ENCODE measurements at regions not wholly inside any gene's neighbourhood (a gene's known extent, or its start where the extent isn't known, plus 50 kb on each side); places are given as distances from the start of the nearest gene placed in this dataset.

- in situ Hi-C loops (cut with MboI) (no loop called here), intact Hi-C loops (cut with micrococcal nuclease) (no loop called here)
- no peaks in the 10 kb centered on the region for H3K9me1 ChIP-seq (ENCODE audit: control insufficient read depth, insufficient read depth, low read length)
- H3K9ac ChIP-seq (ENCODE audit: insufficient read depth in 1 of 2, low read depth in 2 of 2, low read length in 2 of 2), result no peak overlapping the region
- no peak overlapping the region for H3K4me3 ChIP-seq
- 50% methylated on average over 1 of the region's 1 CpG for WGBS (ENCODE audit: insufficient coverage, low coverage, missing lambda C conversion rate)
- no TSS peak for BruUV-seq (replicated peaks)
- ChIA-PET POLR2A (no interaction called here), CTCF (ENCODE audit: low intra/inter-chr PET ratio) (no interaction called here)
- no peak overlapping the region for H2AFZ ChIP-seq (ENCODE audit: low read depth, low read length)
- no peaks in the 10 kb centered on the region for H3K36me3 ChIP-seq (ENCODE audit: control insufficient read depth, insufficient read depth, low read length)
- TF ChIP-seq GTF2E2 (tag; IDR thresholded peaks at IDR 0.05) (no peak), CTBP1 (IDR thresholded peaks at IDR 0.05; ENCODE audit: borderline replicate concordance) (no peak), RBM25 (IDR thresholded peaks at IDR 0.05; ENCODE audit: low read depth, low read length, severe bottlenecking) (no peak)
- H3K27me3 ChIP-seq (ENCODE audit: control insufficient read depth in 2 of 2, insufficient read depth in 2 of 2, low read length in 2 of 2), result no peaks in the 10 kb centered on the region
- no peak overlapping the region for H3K4me2 ChIP-seq (ENCODE audit: insufficient read depth, low read length)
- FAIRE-seq (no peak), ATAC-seq (no peak), DNase-seq (ENCODE audit: extremely low read depth in 1 of 4, low spot score in 3 of 4) (no peak)
- no peaks in the 10 kb centered on the region for H3K4me1 ChIP-seq (replicated peaks in 1 of 2; ENCODE audit: control insufficient read depth in 2 of 2, insufficient read depth in 2 of 2, low read length in 2 of 2)
- no peaks in the 10 kb centered on the region for H4K20me1 ChIP-seq (replicated peaks; ENCODE audit: control insufficient read depth, insufficient read depth, low read length)
- H3K79me2 ChIP-seq (ENCODE audit: control insufficient read depth, insufficient read depth, low read length), result no peaks in the 10 kb centered on the region
- no peaks in the 10 kb centered on the region for H3K9me3 ChIP-seq (replicated peaks; ENCODE audit: control insufficient read depth, insufficient read depth, low read depth, low read length)
- no peak overlapping the region for H3K27ac ChIP-seq (ENCODE audit: extremely low read depth, low read depth, low read length)
Measured at GRCh38 chrX:139049465-139049864, 337.9 kb upstream of the FGF13 start.

- DNase-seq (ENCODE audit: extremely low read depth in 1 of 4, low spot score in 3 of 4), result no peak
- H3K4me3 ChIP-seq, result no peak overlapping the region
- H3K4me1 ChIP-seq (replicated peaks in 1 of 2; ENCODE audit: control insufficient read depth in 2 of 2, insufficient read depth in 2 of 2, low read length in 2 of 2), result no peaks in the 10 kb centered on the region
- H4K20me1 ChIP-seq (replicated peaks; ENCODE audit: control insufficient read depth, insufficient read depth, low read length), result no peaks in the 10 kb centered on the region
- no peaks in the 10 kb centered on the region for H3K9me3 ChIP-seq (replicated peaks; ENCODE audit: control insufficient read depth, insufficient read depth, low read depth, low read length)
- H3K4me2 ChIP-seq (ENCODE audit: insufficient read depth, low read length), result no peak overlapping the region
- H3K79me2 ChIP-seq (ENCODE audit: control insufficient read depth, insufficient read depth, low read length), result no peaks in the 10 kb centered on the region
- no peak overlapping the region for H3K9ac ChIP-seq (ENCODE audit: insufficient read depth in 1 of 2, low read depth in 2 of 2, low read length in 2 of 2)
- H3K27ac ChIP-seq (ENCODE audit: extremely low read depth, low read depth, low read length), result no peak overlapping the region
- FAIRE-seq, result no peak
- ChIA-PET CTCF (ENCODE audit: low intra/inter-chr PET ratio) (no interaction called here), POLR2A (no interaction called here)
- 15% methylated on average over 6 of the region's 6 CpGs for WGBS (ENCODE audit: insufficient coverage, low coverage, missing lambda C conversion rate)
- no peak overlapping the region for H2AFZ ChIP-seq (ENCODE audit: low read depth, low read length)
- in situ Hi-C loops (cut with MboI), result no loop called here
- BruUV-seq (replicated peaks), result no TSS peak
- H3K9me1 ChIP-seq (ENCODE audit: control insufficient read depth, insufficient read depth, low read length), result no peaks in the 10 kb centered on the region
- H3K27me3 ChIP-seq (ENCODE audit: control insufficient read depth in 2 of 2, insufficient read depth in 2 of 2, low read length in 2 of 2), result no peaks in the 10 kb centered on the region
- H3K36me3 ChIP-seq (ENCODE audit: control insufficient read depth, insufficient read depth, low read length), result no peaks in the 10 kb centered on the region
- ATAC-seq, result no peak
- intact Hi-C loops (cut with micrococcal nuclease), result no loop called here
- TF ChIP-seq ZNF324 (CRISPR knock-in tag; IDR thresholded peaks at IDR 0.05) (no peak), CBX5 (IDR thresholded peaks at IDR 0.05; ENCODE audit: borderline replicate concordance, low read depth) (no peak), ZNF696 (CRISPR knock-in tag; conservative IDR thresholded peaks at IDR 0.05) (no peak), NCOA1 (IDR thresholded peaks at IDR 0.05; ENCODE audit: low read depth) (no peak), EP400 (IDR thresholded peaks at IDR 0.05) (no peak), ZBTB12 (CRISPR knock-in tag; IDR thresholded peaks at IDR 0.05) (no peak), USF2 (CRISPR knock-in tag; IDR thresholded peaks at IDR 0.05) (no peak), MAZ (CRISPR knock-in tag; conservative IDR thresholded peaks at IDR 0.05 in 1 of 2, IDR thresholded peaks at IDR 0.05 in 1 of 2) (no peak), ZNF830 (CRISPR knock-in tag; IDR thresholded peaks at IDR 0.05) (no peak), ATF7 (IDR thresholded peaks at IDR 0.05) (no peak), ZNF561 (CRISPR knock-in tag; conservative IDR thresholded peaks at IDR 0.05) (no peak)
Measured at GRCh38 chrX:139044680-139045079, 333.2 kb upstream of the FGF13 start.
